ENCODE measurements at regions not wholly inside any gene's neighbourhood (a gene's known extent, or its start where the extent isn't known, plus 50 kb on each side); places are given as distances from the start of the nearest gene placed in this dataset.
A peak's percentile ranks its signal among the peaks of the same experiment; 100 is the strongest.

- in situ Hi-C loops (cut with HindIII; ENCODE audit: low sequenced_read_pairs) = no loop called here
- H3K4me3 ChIP-seq (ENCODE audit: low read depth, low read length) = no peak overlapping the region
- no peak for TF ChIP-seq CTCF (IDR thresholded peaks at IDR 0.05; ENCODE audit: low read depth, low read length)
- DNase-seq (ENCODE audit: low read depth, low spot score) = no peak
Observed at GRCh38 chr2:238520359-238520886, 93.7 kb downstream of the ASB1 start.

- no peak for DNase-seq (ENCODE audit: low read depth, low spot score)
- in situ Hi-C loops (cut with HindIII; ENCODE audit: low sequenced_read_pairs) = no loop called here
- H3K4me3 ChIP-seq (ENCODE audit: low read depth, low read length) = no peak overlapping the region
- no peak for TF ChIP-seq CTCF (IDR thresholded peaks at IDR 0.05; ENCODE audit: low read depth, low read length)
Observed at GRCh38 chr2:238521002-238521401, 94.3 kb downstream of the ASB1 start.

GRCh38 chr2:238521870-238522269, 95.1 kb downstream of the ASB1 start:
- in situ Hi-C loops (cut with HindIII; ENCODE audit: low sequenced_read_pairs) = no loop called here
- H3K4me3 ChIP-seq (ENCODE audit: low read depth, low read length) = no peak overlapping the region
- no peak for DNase-seq (ENCODE audit: low read depth, low spot score)
- no peak for TF ChIP-seq CTCF (IDR thresholded peaks at IDR 0.05; ENCODE audit: low read depth, low read length)

- peak; percentile 44 for TF ChIP-seq CTCF (IDR thresholded peaks at IDR 0.05; ENCODE audit: low read depth, low read length)
- in situ Hi-C loops (cut with HindIII; ENCODE audit: low sequenced_read_pairs) = no loop called here
- H3K4me3 ChIP-seq (ENCODE audit: low read depth, low read length) = no peak overlapping the region
- DNase-seq (ENCODE audit: low read depth, low spot score) = peak; percentile 39
Observed at GRCh38 chr2:238523158-238524110, 96.7 kb downstream of the ASB1 start.

GRCh38 chr2:238524426-238524983, 97.8 kb downstream of the ASB1 start:
- no peak overlapping the region for H3K4me3 ChIP-seq (ENCODE audit: low read depth, low read length)
- TF ChIP-seq CTCF (IDR thresholded peaks at IDR 0.05; ENCODE audit: low read depth, low read length) = no peak
- DNase-seq (ENCODE audit: low read depth, low spot score) = no peak
- in situ Hi-C loops (cut with HindIII; ENCODE audit: low sequenced_read_pairs) = no loop called here

GRCh38 chr2:238525990-238526389, 99.3 kb downstream of the ASB1 start:
- no peak overlapping the region for H3K4me3 ChIP-seq (ENCODE audit: low read depth, low read length)
- no peak for TF ChIP-seq CTCF (IDR thresholded peaks at IDR 0.05; ENCODE audit: low read depth, low read length)
- no peak for DNase-seq (ENCODE audit: low read depth, low spot score)
- in situ Hi-C loops (cut with HindIII; ENCODE audit: low sequenced_read_pairs) = no loop called here
